GM12864 (cell line): ENCODE measurements at regions not wholly inside any gene's neighbourhood (a gene's known extent, or its start where the extent isn't known, plus 50 kb on each side); places are given as distances from the start of the nearest gene placed in this dataset.
"Not testable (repeated sequence)": the region's sequence is repeated elsewhere in the genome, so short reads cannot be mapped to it uniquely, and the experiment has no call there.

Experiments
- DNase-seq: peaks from one replicate; pipeline ENCODE4 v3.0.0-alpha.2; 2011; ENCODE audit warnings: low read depth
- H3K4me3 ChIP-seq: 2 replicates; pipeline ENCODE4 v1.5.1; 2011; ENCODE audit warnings: mild to moderate bottlenecking, low read depth, low read length, control low read depth
- TF ChIP-seq, protein P1 (sequence below): IDR thresholded peaks from 2 replicates; pipeline ENCODE4 v1.5.1; 2011; ENCODE audit warnings: low read depth, mild to moderate bottlenecking, moderate library complexity, low read length, control low read depth, inconsistent platforms; ENCODE audit errors: missing control alignments

GRCh38 chr13:40351537-40352379, 314.7 kb downstream of the FOXO1 start:
- no peak for DNase-seq
- TF ChIP-seq, protein P1, sequence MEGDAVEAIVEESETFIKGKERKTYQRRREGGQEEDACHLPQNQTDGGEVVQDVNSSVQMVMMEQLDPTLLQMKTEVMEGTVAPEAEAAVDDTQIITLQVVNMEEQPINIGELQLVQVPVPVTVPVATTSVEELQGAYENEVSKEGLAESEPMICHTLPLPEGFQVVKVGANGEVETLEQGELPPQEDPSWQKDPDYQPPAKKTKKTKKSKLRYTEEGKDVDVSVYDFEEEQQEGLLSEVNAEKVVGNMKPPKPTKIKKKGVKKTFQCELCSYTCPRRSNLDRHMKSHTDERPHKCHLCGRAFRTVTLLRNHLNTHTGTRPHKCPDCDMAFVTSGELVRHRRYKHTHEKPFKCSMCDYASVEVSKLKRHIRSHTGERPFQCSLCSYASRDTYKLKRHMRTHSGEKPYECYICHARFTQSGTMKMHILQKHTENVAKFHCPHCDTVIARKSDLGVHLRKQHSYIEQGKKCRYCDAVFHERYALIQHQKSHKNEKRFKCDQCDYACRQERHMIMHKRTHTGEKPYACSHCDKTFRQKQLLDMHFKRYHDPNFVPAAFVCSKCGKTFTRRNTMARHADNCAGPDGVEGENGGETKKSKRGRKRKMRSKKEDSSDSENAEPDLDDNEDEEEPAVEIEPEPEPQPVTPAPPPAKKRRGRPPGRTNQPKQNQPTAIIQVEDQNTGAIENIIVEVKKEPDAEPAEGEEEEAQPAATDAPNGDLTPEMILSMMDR = no peak
- no peak overlapping the region for H3K4me3 ChIP-seq

GRCh38 chr13:40352380-40352778, 314.1 kb downstream of the FOXO1 start:
- no peak for DNase-seq
- TF ChIP-seq, protein P1 = no peak
- no peak overlapping the region for H3K4me3 ChIP-seq

GRCh38 chr13:40352802-40353562, 313.5 kb downstream of the FOXO1 start:
- no peak for DNase-seq
- no peak overlapping the region for H3K4me3 ChIP-seq
- TF ChIP-seq, protein P1 = no peak

DNA sequence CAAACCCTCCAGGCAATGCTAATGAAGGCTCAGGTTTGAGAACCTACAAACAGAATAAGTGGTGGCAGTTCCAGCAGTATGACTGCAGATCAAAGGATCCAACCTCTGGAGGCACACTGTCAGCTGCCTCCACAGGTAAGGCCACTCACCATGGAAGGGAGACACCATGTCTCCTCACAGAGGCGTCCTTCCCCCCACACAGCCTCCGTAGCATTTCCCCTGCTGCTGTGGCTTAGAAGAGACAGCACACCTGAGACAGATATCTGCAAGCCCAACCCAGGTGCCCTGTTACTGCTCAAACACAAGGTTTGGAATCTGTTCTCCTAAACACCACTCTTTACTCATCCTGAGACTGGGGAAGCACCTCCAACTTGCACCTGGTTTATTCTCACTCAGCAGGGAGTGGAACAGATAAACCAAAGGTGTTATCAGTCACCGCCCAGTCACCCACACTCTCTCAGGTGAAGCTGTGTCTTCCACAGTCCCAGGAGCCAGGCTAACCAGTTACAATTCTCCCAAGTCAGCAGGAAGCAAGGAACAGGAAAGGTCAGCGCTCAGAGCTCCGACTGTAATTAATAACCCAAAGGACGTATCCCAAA, 311.2 kb downstream of the FOXO1 start:
- no peak overlapping the region for H3K4me3 ChIP-seq
- no peak for DNase-seq
- TF ChIP-seq, protein P1 = no peak

GRCh38 chr13:40356011-40356410, 310.4 kb downstream of the FOXO1 start:
- TF ChIP-seq, protein P1 = no peak
- no peak for DNase-seq
- no peak overlapping the region for H3K4me3 ChIP-seq

DNA sequence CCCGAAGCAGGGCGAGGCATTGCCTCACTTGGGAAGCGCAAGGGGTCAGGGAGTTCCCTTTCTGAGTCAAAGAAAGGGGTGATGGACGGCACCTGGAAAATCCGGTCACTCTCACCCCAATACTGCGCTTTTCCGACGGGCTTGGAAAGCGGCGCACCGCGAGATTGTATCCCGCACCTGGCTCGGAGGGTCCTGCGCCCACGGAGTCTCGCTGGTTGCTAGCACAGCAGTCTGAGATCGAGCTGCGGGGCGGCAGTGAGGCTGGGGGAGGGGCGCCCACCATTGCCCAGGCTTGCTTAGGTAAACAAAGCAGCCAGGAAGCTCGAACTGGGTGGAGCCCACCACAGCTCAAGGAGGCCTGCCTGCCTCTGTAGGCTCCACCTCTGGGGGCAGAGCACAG, 310.0 kb downstream of the FOXO1 start:
- not testable (repeated sequence) for DNase-seq, H3K4me3 ChIP-seq

GRCh38 chr13:40362502-40362901, 303.9 kb downstream of the FOXO1 start:
- TF ChIP-seq, protein P1 = no peak
- no peak overlapping the region for H3K4me3 ChIP-seq
- DNase-seq = no peak
